ENCODE measurements at regions not wholly inside any gene's neighbourhood (a gene's known extent, or its start where the extent isn't known, plus 50 kb on each side); places are given as distances from the start of the nearest gene placed in this dataset.

DNA sequence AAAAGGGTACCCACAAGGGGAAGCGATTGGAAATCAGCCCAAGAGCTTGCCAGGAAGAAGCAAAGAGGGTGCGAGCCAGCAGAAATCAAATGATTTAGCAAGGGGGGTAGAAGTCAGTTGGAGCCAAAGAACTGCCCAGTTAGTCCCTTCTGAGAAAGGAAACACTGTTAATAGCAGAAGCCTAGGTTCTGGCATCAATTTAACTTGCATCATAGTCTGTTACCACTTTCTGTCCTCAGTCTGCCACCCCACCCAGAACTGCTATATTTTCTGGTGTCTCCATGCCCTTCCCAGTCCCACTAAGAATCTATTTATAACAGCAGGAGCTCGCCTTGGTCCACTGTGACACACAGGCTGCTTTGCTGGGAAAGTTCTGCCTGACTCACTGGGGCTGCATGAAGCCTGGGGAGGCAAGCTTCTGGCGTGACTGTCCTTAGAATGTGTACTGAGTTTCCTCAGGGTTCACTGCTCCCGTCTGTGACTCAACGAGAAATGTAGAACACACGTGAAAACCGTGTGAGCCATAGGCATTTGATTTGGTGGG, 157.8 kb upstream of the TTC29 start:
- TF ChIP-seq, protein P1, sequence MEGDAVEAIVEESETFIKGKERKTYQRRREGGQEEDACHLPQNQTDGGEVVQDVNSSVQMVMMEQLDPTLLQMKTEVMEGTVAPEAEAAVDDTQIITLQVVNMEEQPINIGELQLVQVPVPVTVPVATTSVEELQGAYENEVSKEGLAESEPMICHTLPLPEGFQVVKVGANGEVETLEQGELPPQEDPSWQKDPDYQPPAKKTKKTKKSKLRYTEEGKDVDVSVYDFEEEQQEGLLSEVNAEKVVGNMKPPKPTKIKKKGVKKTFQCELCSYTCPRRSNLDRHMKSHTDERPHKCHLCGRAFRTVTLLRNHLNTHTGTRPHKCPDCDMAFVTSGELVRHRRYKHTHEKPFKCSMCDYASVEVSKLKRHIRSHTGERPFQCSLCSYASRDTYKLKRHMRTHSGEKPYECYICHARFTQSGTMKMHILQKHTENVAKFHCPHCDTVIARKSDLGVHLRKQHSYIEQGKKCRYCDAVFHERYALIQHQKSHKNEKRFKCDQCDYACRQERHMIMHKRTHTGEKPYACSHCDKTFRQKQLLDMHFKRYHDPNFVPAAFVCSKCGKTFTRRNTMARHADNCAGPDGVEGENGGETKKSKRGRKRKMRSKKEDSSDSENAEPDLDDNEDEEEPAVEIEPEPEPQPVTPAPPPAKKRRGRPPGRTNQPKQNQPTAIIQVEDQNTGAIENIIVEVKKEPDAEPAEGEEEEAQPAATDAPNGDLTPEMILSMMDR (IDR thresholded peaks at IDR 0.05; ENCODE audit: low read depth, low read length, poor library complexity, severe bottlenecking) = no peak
- TF ChIP-seq EZH2phosphoT487 (IDR thresholded peaks at IDR 0.05; ENCODE audit: borderline replicate concordance, low read length) = no peak

Measured in DOHH2 (cell line).